ENCODE measurements at regions not wholly inside any gene's neighbourhood (a gene's known extent, or its start where the extent isn't known, plus 50 kb on each side); places are given as distances from the start of the nearest gene placed in this dataset.

- Histone ChIP-seq H3K27me3 (ENCODE audit: low read depth) (no peaks in the 10 kb centered on the region), H3K36me3 (replicated peaks) (no peaks in the 10 kb centered on the region), H3K4me3 (no peak overlapping the region), H3K9me3 (no peaks in the 10 kb centered on the region), H3K4me1 (no peaks in the 10 kb centered on the region)
- DNase-seq (ENCODE audit: low spot score in 2 of 2) = no peak
- in situ Hi-C loops (cut with MboI; ENCODE audit: low sequenced_read_pairs) = no loop called here
These were observed 791.5 kb upstream of the LCORL start for GRCh38 chr4:18813055-18813454.

GRCh38 chr4:18803781-18804180 is 782.2 kb upstream of the LCORL start:
- Histone ChIP-seq H3K36me3 (replicated peaks) (no peaks in the 10 kb centered on the region), H3K9me3 (no peaks in the 10 kb centered on the region), H3K4me1 (no peaks in the 10 kb centered on the region), H3K27me3 (ENCODE audit: low read depth) (no peaks in the 10 kb centered on the region), H3K4me3 (no peak overlapping the region)
- in situ Hi-C loops (cut with MboI; ENCODE audit: low sequenced_read_pairs) = no loop called here
- DNase-seq (ENCODE audit: low spot score in 2 of 2) = no peak

- no peak for DNase-seq (ENCODE audit: low spot score in 2 of 2)
- Histone ChIP-seq H3K4me3 (no peak overlapping the region), H3K27me3 (ENCODE audit: low read depth) (no peaks in the 10 kb centered on the region), H3K9me3 (no peaks in the 10 kb centered on the region), H3K4me1 (no peaks in the 10 kb centered on the region), H3K36me3 (replicated peaks) (no peaks in the 10 kb centered on the region)
- in situ Hi-C loops (cut with MboI; ENCODE audit: low sequenced_read_pairs) = no loop called here
These were observed 776.6 kb upstream of the LCORL start for GRCh38 chr4:18798123-18798522.

GRCh38 chr4:18795794-18796193 is 774.2 kb upstream of the LCORL start:
- Histone ChIP-seq H3K9me3 (no peaks in the 10 kb centered on the region), H3K4me3 (no peak overlapping the region), H3K36me3 (replicated peaks) (no peaks in the 10 kb centered on the region), H3K4me1 (no peaks in the 10 kb centered on the region), H3K27me3 (ENCODE audit: low read depth) (no peaks in the 10 kb centered on the region)
- no peak for DNase-seq (ENCODE audit: low spot score in 2 of 2)
- in situ Hi-C loops (cut with MboI; ENCODE audit: low sequenced_read_pairs) = no loop called here

- Histone ChIP-seq H3K27me3 (ENCODE audit: low read depth) (no peaks in the 10 kb centered on the region), H3K9me3 (no peaks in the 10 kb centered on the region), H3K4me3 (no peak overlapping the region), H3K36me3 (replicated peaks) (no peaks in the 10 kb centered on the region), H3K4me1 (no peaks in the 10 kb centered on the region)
- in situ Hi-C loops (cut with MboI; ENCODE audit: low sequenced_read_pairs) = no loop called here
- no peak for DNase-seq (ENCODE audit: low spot score in 2 of 2)
These were observed 755.8 kb upstream of the LCORL start for GRCh38 chr4:18777190-18777930.

GRCh38 chr4:18767921-18768320 is 746.4 kb upstream of the LCORL start:
- H3K9me3 ChIP-seq = no peaks in the 10 kb centered on the region
- H3K27me3 ChIP-seq (ENCODE audit: low read depth) = no peaks in the 10 kb centered on the region
- no peak for DNase-seq (ENCODE audit: low spot score in 2 of 2)
- H3K4me1 ChIP-seq = no peaks in the 10 kb centered on the region
- no peak overlapping the region for H3K4me3 ChIP-seq
- in situ Hi-C loops (cut with MboI; ENCODE audit: low sequenced_read_pairs) = no loop called here
- no peaks in the 10 kb centered on the region for H3K36me3 ChIP-seq (replicated peaks)

- no peaks in the 10 kb centered on the region; the same call in 1 of the 2 replicates for H3K9me3 ChIP-seq
- no peaks in the 10 kb centered on the region for H3K4me1 ChIP-seq
- H3K4me3 ChIP-seq = no peak overlapping the region
- in situ Hi-C loops (cut with MboI; ENCODE audit: low sequenced_read_pairs) = no loop called here
- no peaks in the 10 kb centered on the region for H3K27me3 ChIP-seq (ENCODE audit: low read depth)
- DNase-seq (ENCODE audit: low spot score in 2 of 2) = no peak
- H3K36me3 ChIP-seq (replicated peaks) = no peaks in the 10 kb centered on the region
These were observed 735.1 kb upstream of the LCORL start for GRCh38 chr4:18756671-18757070.

GRCh38 chr4:18754180-18754579 is 732.6 kb upstream of the LCORL start:
- H3K4me3 ChIP-seq = no peak overlapping the region
- no peaks in the 10 kb centered on the region for H3K36me3 ChIP-seq (replicated peaks)
- no peaks in the 10 kb centered on the region for H3K4me1 ChIP-seq
- H3K9me3 ChIP-seq = no peaks in the 10 kb centered on the region; the same call in 1 of the 2 replicates
- in situ Hi-C loops (cut with MboI; ENCODE audit: low sequenced_read_pairs) = no loop called here
- H3K27me3 ChIP-seq (ENCODE audit: low read depth) = no peaks in the 10 kb centered on the region
- DNase-seq (ENCODE audit: low spot score in 2 of 2) = no peak

- DNase-seq (ENCODE audit: low spot score in 2 of 2) = no peak
These were observed 729.5 kb upstream of the LCORL start for GRCh38 chr4:18751083-18751482.

GRCh38 chr4:18749391-18749790 is 727.8 kb upstream of the LCORL start:
- no peaks in the 10 kb centered on the region for H3K9me3 ChIP-seq
- no peaks in the 10 kb centered on the region for H3K36me3 ChIP-seq (replicated peaks)
- H3K4me3 ChIP-seq = no peak overlapping the region
- DNase-seq (ENCODE audit: low spot score in 2 of 2) = no peak
- in situ Hi-C loops (cut with MboI; ENCODE audit: low sequenced_read_pairs) = no loop called here
- H3K4me1 ChIP-seq = no peaks in the 10 kb centered on the region
- H3K27me3 ChIP-seq (ENCODE audit: low read depth) = no peaks in the 10 kb centered on the region

More at GRCh38 chr4:18751083-18751482, 729.5 kb upstream of the LCORL start:
- Histone ChIP-seq H3K4me1 (no peaks in the 10 kb centered on the region), H3K27me3 (ENCODE audit: low read depth) (no peaks in the 10 kb centered on the region), H3K4me3 (no peak overlapping the region), H3K36me3 (replicated peaks) (no peaks in the 10 kb centered on the region), H3K9me3 (no peaks in the 10 kb centered on the region)
- in situ Hi-C loops (cut with MboI; ENCODE audit: low sequenced_read_pairs) = no loop called here

- H3K27me3 ChIP-seq (ENCODE audit: low read depth) = no peaks in the 10 kb centered on the region
- H3K4me3 ChIP-seq = no peak overlapping the region
- DNase-seq (ENCODE audit: low spot score in 2 of 2) = no peak
- in situ Hi-C loops (cut with MboI; ENCODE audit: low sequenced_read_pairs) = no loop called here
- no peaks in the 10 kb centered on the region for H3K9me3 ChIP-seq
- no peaks in the 10 kb centered on the region for H3K4me1 ChIP-seq
- H3K36me3 ChIP-seq (replicated peaks) = no peaks in the 10 kb centered on the region
These were observed 715.0 kb upstream of the LCORL start for GRCh38 chr4:18736551-18736950.

GRCh38 chr4:18735740-18736268 is 714.2 kb upstream of the LCORL start:
- in situ Hi-C loops (cut with MboI; ENCODE audit: low sequenced_read_pairs) = no loop called here
- DNase-seq (ENCODE audit: low spot score in 2 of 2) = no peak
- Histone ChIP-seq H3K4me1 (no peaks in the 10 kb centered on the region), H3K27me3 (ENCODE audit: low read depth) (no peaks in the 10 kb centered on the region), H3K4me3 (no peak overlapping the region), H3K9me3 (no peaks in the 10 kb centered on the region), H3K36me3 (replicated peaks) (no peaks in the 10 kb centered on the region)

GRCh38 chr4:18734405-18734804 is 712.9 kb upstream of the LCORL start:
- DNase-seq (ENCODE audit: low spot score in 2 of 2) = no peak
- H3K4me1 ChIP-seq = no peaks in the 10 kb centered on the region
- no peaks in the 10 kb centered on the region for H3K27me3 ChIP-seq (ENCODE audit: low read depth)
- in situ Hi-C loops (cut with MboI; ENCODE audit: low sequenced_read_pairs) = no loop called here
- no peaks in the 10 kb centered on the region for H3K9me3 ChIP-seq
- H3K36me3 ChIP-seq (replicated peaks) = no peaks in the 10 kb centered on the region
- no peak overlapping the region for H3K4me3 ChIP-seq

GRCh38 chr4:18733961-18734360 is 712.4 kb upstream of the LCORL start:
- in situ Hi-C loops (cut with MboI; ENCODE audit: low sequenced_read_pairs) = no loop called here
- Histone ChIP-seq H3K4me1 (no peaks in the 10 kb centered on the region), H3K4me3 (no peak overlapping the region), H3K9me3 (no peaks in the 10 kb centered on the region), H3K27me3 (ENCODE audit: low read depth) (no peaks in the 10 kb centered on the region), H3K36me3 (replicated peaks) (no peaks in the 10 kb centered on the region)
- DNase-seq (ENCODE audit: low spot score in 2 of 2) = no peak

GRCh38 chr4:18722748-18723191 is 701.2 kb upstream of the LCORL start:
- H3K4me3 ChIP-seq = no peak overlapping the region
- H3K9me3 ChIP-seq = no peaks in the 10 kb centered on the region
- DNase-seq (ENCODE audit: low spot score in 2 of 2) = no peak
- no peaks in the 10 kb centered on the region for H3K27me3 ChIP-seq (ENCODE audit: low read depth)
- no peaks in the 10 kb centered on the region for H3K36me3 ChIP-seq (replicated peaks)
- in situ Hi-C loops (cut with MboI; ENCODE audit: low sequenced_read_pairs) = no loop called here
- H3K4me1 ChIP-seq = no peaks in the 10 kb centered on the region
